IPS-20b (cell line): ENCODE measurements at regions not wholly inside any gene's neighbourhood (a gene's known extent, or its start where the extent isn't known, plus 50 kb on each side); places are given as distances from the start of the nearest gene placed in this dataset.

ENCODE experiments used
- H3K27ac ChIP-seq: one replicate; pipeline ENCODE4 v1.5.1; 2013; ENCODE audit warnings: low read length
- H3K27me3 ChIP-seq: 2 replicates; pipeline ENCODE4 v1.6.1; 2013; ENCODE audit warnings: mild to moderate bottlenecking, low read length, inconsistent platforms; ENCODE audit not compliant: insufficient read depth
- H3K36me3 ChIP-seq: 2 replicates; pipeline ENCODE4 v1.6.1; 2013; ENCODE audit warnings: low read depth, mild to moderate bottlenecking, inconsistent platforms, low read length, moderate library complexity; ENCODE audit not compliant: insufficient read depth
- H3K4me1 ChIP-seq: 2 replicates; pipeline ENCODE4 v1.6.1; 2013; ENCODE audit warnings: mild to moderate bottlenecking, control low read depth, inconsistent platforms, low read length, moderate library complexity; ENCODE audit not compliant: insufficient read depth
- H3K4me3 ChIP-seq: 2 replicates; pipeline ENCODE4 v1.5.1; 2013; ENCODE audit warnings: mild to moderate bottlenecking, low read length, inconsistent platforms
- H3K9ac ChIP-seq: 2 replicates; pipeline ENCODE4 v1.6.1; 2013; ENCODE audit warnings: low read depth, mild to moderate bottlenecking, inconsistent platforms, low read length, moderate library complexity
- H3K9me3 ChIP-seq: 2 replicates; pipeline ENCODE4 v1.6.1; 2013; ENCODE audit warnings: mild to moderate bottlenecking, low read depth, low read length, inconsistent platforms; ENCODE audit not compliant: insufficient read depth

DNA sequence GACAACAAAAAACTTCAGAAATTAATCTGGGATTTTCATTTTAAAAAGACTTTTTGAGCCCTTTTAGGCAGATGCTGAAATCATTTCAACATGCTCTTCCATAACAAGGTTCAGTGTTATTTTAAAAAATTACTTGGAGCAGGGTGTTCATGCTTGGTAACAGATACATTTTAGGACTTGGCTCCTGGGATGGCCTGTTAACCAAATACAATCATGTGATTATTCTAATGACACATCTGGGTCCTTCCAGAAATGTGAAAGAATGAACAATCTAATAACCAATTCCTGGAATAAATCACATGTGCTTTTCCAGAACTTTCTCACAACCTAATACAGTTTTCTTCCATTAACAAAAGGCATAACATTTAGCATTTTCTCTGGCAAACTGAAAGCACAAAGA lies 379.8 kb upstream of the RUNX1 start:
- peaks cover 4% of the 10 kb centered on the region; the same call in 1 of the 2 replicates for H3K27me3 ChIP-seq
- H3K36me3 ChIP-seq, result no peaks in the 10 kb centered on the region
- peaks cover 3% of the 10 kb centered on the region; the same call in 1 of the 2 replicates for H3K4me1 ChIP-seq
- H3K9ac ChIP-seq, result no peak overlapping the region
- no peak overlapping the region for H3K27ac ChIP-seq
- no peak overlapping the region; the same call in 1 of the 2 replicates for H3K4me3 ChIP-seq
- H3K9me3 ChIP-seq, result peaks cover 11% of the 10 kb centered on the region

DNA sequence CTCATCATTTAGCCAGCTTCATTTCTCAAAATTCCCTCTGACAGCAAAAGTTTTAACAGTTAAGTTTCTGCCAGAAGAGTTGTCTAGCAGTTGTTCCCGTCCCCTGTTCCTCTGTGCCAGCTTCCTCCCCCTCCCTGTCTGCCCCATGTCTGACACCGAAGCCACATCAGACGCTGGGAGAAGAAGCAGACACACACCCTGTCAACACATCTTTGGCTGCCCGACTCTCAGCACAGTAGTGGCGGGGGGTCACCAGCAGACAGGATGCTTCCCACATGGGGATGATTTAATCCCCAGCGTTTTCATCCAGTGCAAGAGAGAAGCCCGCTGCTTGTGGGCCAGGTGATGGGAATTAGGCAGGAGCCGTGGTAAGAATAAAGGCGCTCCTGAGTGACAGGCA lies 379.4 kb upstream of the RUNX1 start:
- Histone ChIP-seq H3K27ac (no peak overlapping the region), H3K36me3 (no peaks in the 10 kb centered on the region), H3K9me3 (peaks cover 11% of the 10 kb centered on the region), H3K9ac (no peak overlapping the region), H3K4me1 (peaks cover 3% of the 10 kb centered on the region; the same call in 1 of the 2 replicates), H3K27me3 (peaks cover 4% of the 10 kb centered on the region; the same call in 1 of the 2 replicates), H3K4me3 (peak overlapping the region; percentile 44; the same call in 1 of the 2 replicates)

DNA sequence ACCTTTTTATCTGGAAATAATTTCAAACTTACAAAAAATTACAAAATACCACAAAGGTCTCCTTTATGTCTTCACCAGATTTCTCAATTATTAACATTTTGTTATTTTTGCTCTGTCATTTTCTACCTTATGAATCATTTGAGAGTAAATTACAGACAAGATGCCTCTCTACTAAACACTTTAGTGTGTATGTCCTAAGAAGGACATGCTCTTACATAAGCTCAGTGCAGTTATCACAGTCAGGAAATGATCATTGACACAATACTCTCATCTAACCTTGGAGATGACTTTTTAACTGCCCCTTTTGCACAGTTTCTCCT lies 378.9 kb upstream of the RUNX1 start:
- no peaks in the 10 kb centered on the region for H3K36me3 ChIP-seq
- peaks cover 3% of the 10 kb centered on the region; the same call in 1 of the 2 replicates for H3K4me1 ChIP-seq
- H3K9me3 ChIP-seq, result peaks cover 11% of the 10 kb centered on the region; the same call in 1 of the 2 replicates
- H3K27me3 ChIP-seq, result peaks cover 4% of the 10 kb centered on the region; the same call in 1 of the 2 replicates
- no peak overlapping the region for H3K27ac ChIP-seq
- no peak overlapping the region for H3K9ac ChIP-seq
- H3K4me3 ChIP-seq, result no peak overlapping the region

DNA sequence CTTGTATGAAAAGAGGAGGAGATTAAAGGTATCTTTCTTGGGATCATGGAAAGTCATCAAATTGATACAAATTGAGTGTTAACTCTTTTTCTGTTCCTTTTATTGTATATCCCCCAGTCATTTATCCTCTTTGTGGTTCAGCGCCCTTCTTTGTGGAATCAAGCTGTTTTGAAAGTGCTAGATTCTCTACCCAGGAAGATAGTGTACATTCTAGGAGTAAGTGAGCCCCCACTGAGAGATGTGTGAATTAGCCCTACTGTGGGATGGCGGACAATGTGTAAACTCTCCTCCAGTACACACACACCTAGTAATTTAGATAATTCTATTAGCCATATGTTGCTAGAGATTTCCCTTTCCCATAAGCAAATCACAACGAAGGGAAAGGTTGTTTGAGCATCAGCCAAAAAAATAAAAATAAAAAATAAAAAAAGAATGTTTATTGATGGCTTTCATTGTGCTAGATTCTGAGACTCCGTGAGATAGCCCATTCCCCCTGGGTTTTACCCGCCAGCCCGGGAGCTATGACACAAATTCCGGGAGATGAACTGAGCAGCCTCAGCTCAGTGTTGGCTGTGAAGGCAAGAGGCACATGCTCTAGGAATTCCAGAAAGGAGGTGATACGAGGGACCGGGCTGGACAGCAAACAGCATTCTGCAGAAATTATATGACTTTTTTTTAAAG lies 378.4 kb upstream of the RUNX1 start:
- Histone ChIP-seq H3K4me3 (no peak overlapping the region), H3K36me3 (no peaks in the 10 kb centered on the region), H3K27ac (no peak overlapping the region), H3K9me3 (peaks cover 7% of the 10 kb centered on the region), H3K27me3 (peaks cover 4% of the 10 kb centered on the region; the same call in 1 of the 2 replicates), H3K9ac (no peak overlapping the region), H3K4me1 (peaks cover 3% of the 10 kb centered on the region; the same call in 1 of the 2 replicates)

DNA sequence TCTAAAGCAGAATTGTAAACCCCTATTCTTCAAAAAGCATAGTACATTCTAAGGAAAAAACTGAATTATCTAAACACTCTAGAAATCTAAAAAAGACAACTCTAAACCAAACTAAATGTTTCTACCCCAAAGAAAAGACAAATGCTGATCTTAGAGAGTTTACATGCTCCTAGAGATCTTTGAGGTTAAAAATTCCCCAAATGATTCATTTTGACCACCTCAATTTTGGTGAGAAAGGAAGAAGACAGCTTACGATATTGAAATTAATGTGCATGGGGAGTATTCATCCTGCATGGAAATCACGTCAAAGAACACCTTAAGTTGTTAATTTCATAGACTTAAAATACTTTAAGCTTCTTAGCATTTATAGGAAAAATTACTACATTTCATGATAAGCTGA lies 377.8 kb upstream of the RUNX1 start:
- peaks cover 3% of the 10 kb centered on the region; the same call in 1 of the 2 replicates for H3K4me1 ChIP-seq
- H3K9ac ChIP-seq, result no peak overlapping the region
- no peak overlapping the region for H3K27ac ChIP-seq
- H3K27me3 ChIP-seq, result peaks cover 4% of the 10 kb centered on the region; the same call in 1 of the 2 replicates
- no peak overlapping the region for H3K4me3 ChIP-seq
- H3K9me3 ChIP-seq, result peaks cover 7% of the 10 kb centered on the region
- no peaks in the 10 kb centered on the region for H3K36me3 ChIP-seq

DNA sequence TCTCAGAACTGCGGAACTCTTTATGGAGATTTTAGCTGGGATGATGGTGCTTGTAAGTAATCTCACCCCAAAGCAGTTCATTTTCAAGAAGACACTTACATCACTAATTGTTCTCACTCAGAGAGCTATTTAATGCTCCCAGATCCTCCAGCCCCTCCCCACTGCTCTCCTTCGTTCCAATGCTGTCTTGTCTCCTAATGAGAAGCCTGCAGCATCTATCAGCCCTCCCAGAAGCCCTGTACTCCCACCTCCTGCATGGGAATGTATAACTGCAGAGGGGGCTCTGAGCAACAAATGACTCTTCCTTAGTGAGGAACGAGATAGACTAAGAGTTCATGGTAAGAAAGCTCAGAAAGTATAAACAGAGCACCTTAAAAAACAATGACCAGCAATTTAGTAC lies 377.4 kb upstream of the RUNX1 start:
- Histone ChIP-seq H3K9ac (no peak overlapping the region), H3K4me3 (no peak overlapping the region), H3K27ac (no peak overlapping the region), H3K27me3 (peaks cover 4% of the 10 kb centered on the region; the same call in 1 of the 2 replicates), H3K4me1 (peaks cover 3% of the 10 kb centered on the region; the same call in 1 of the 2 replicates), H3K36me3 (no peaks in the 10 kb centered on the region), H3K9me3 (peaks cover 10% of the 10 kb centered on the region)

DNA sequence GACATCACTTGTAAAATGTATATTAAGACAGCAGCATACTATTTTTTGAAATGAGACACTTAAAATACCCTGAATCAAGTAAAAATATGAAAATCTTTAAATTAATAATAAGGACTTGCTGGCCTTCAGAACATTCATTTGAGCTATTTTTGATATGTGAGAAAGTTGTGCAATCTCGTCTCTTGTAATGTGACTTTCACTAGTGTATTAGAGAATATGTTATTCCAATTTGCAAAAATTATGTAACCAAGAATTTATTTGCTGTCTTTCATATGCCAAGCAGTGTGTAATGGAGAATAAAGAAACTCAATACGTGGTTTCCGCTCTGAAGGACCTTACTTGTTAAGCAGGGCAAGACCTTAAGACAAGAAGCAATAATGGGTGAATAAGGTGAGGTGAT lies 375.0 kb upstream of the RUNX1 start:
- Histone ChIP-seq H3K36me3 (no peaks in the 10 kb centered on the region), H3K27me3 (peaks cover 4% of the 10 kb centered on the region; the same call in 1 of the 2 replicates), H3K9me3 (peaks cover 10% of the 10 kb centered on the region), H3K4me3 (no peak overlapping the region), H3K4me1 (peaks cover 3% of the 10 kb centered on the region; the same call in 1 of the 2 replicates), H3K9ac (no peak overlapping the region), H3K27ac (no peak overlapping the region)

DNA sequence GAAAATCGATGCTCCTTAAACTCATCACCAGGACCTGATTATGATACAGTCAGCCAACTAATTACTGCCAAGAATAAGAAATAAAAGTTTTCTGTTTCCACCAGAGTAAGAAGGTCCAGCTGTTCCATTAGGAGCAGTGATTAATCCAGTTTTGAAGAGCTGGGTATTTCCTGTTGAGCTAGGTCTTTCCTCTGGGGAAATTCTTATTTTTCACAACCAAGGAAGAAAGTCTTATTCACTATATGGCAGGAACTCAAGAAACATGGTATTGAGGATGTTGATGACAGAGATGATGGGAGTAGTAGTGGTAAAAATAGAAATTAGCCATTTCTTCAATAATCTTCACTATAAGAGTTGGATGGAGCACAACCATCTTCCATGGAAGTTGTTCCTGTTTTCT lies 374.6 kb upstream of the RUNX1 start:
- H3K9ac ChIP-seq, result no peak overlapping the region
- no peak overlapping the region for H3K27ac ChIP-seq
- H3K9me3 ChIP-seq, result peaks cover 10% of the 10 kb centered on the region
- H3K36me3 ChIP-seq, result no peaks in the 10 kb centered on the region
- H3K4me3 ChIP-seq, result no peak overlapping the region
- peaks cover 3% of the 10 kb centered on the region; the same call in 1 of the 2 replicates for H3K4me1 ChIP-seq
- peaks cover 4% of the 10 kb centered on the region; the same call in 1 of the 2 replicates for H3K27me3 ChIP-seq

DNA sequence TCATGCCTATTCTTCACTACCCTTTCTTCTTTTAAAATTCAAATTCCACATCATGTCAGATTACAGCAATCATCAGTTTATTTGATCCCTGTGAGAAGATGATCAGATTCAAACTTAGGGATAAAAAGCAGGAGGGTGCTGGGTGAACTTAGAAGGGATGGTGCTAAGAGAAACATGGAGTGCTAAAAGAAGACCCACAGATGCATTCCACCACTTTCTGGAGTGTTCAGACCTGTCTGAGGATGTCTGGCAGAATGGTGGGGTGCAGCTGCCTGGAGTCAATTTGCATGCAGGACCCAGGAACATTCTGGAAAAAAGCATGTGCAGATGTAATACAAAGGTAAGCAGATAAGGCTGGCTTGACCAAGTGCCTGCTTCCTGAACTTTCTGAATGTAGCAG lies 372.9 kb upstream of the RUNX1 start:
- Histone ChIP-seq H3K9ac (no peak overlapping the region), H3K27ac (no peak overlapping the region), H3K9me3 (peaks cover 10% of the 10 kb centered on the region), H3K4me3 (no peak overlapping the region), H3K36me3 (no peaks in the 10 kb centered on the region), H3K27me3 (no peaks in the 10 kb centered on the region), H3K4me1 (no peaks in the 10 kb centered on the region; the same call in 1 of the 2 replicates)

DNA sequence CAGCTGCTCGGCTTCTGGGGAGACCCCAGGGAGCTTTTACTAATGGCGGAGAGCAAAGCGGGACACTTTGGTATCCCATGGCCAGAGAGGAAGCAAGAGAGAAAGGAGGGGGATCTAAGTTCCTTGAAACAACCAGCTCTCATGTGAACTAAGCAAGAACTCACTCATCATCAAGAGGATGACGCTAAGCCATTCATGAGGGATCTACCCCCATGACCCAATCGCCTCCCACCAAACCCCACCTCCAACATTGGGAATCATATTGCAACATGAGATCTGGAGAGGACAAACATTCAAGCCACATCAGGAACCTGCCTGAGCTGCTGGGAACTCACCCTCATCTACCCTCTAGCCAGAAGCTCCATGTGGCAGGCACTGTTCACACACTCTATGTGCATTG lies 372.1 kb upstream of the RUNX1 start:
- no peak overlapping the region for H3K4me3 ChIP-seq
- H3K36me3 ChIP-seq, result no peaks in the 10 kb centered on the region
- H3K9ac ChIP-seq, result no peak overlapping the region
- H3K9me3 ChIP-seq, result peaks cover 10% of the 10 kb centered on the region
- no peak overlapping the region for H3K27ac ChIP-seq
- no peaks in the 10 kb centered on the region for H3K27me3 ChIP-seq
- H3K4me1 ChIP-seq, result no peaks in the 10 kb centered on the region; the same call in 1 of the 2 replicates

DNA sequence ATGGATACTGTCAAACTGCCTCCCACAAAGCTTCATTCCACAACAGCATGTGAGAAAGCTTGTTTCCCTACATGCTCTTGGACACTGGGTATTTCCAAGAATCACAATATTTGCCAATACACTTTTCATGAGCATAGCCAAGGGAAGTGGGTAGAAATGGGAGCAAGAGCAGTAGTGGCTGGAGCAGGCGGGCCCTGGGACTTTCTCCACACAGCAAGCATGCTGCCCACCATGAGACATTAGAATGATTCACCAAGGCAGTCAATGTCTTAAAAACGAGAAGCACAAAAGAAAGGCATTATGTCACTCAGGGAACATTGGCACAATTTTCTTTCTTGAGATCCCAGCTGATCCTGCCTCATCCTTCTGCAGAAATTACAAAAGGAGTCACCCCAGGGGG lies 371.6 kb upstream of the RUNX1 start:
- Histone ChIP-seq H3K27me3 (no peaks in the 10 kb centered on the region), H3K4me3 (no peak overlapping the region), H3K36me3 (no peaks in the 10 kb centered on the region), H3K9me3 (peaks cover 10% of the 10 kb centered on the region), H3K27ac (no peak overlapping the region), H3K9ac (no peak overlapping the region), H3K4me1 (no peaks in the 10 kb centered on the region)

DNA sequence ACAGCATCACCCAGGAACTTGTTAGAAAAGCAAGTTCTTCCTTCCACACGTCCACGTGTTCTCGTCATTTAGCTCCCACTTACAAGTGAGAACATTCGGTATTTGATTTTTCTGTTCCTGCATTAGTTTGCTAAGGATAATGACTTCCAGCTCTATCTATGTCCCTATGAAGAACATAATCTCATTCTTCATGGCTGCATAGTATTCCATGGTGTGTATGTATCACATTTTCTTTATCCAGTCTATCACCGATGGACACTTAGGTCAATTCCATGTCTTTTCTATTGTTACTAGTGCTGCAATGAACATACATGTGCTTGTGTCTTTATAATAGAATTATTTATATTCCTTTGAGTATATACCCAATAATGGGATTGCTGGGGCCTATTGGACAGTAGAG lies 368.7 kb upstream of the RUNX1 start:
- no peak overlapping the region for H3K27ac ChIP-seq
- no peak overlapping the region for H3K4me3 ChIP-seq
- H3K36me3 ChIP-seq, result no peaks in the 10 kb centered on the region

More for the DNA sequence above, 368.7 kb upstream of the RUNX1 start:
- Histone ChIP-seq H3K9ac (no peak overlapping the region), H3K4me1 (peaks cover 11% of the 10 kb centered on the region; the same call in 1 of the 2 replicates), H3K27me3 (no peaks in the 10 kb centered on the region), H3K9me3 (peaks cover 10% of the 10 kb centered on the region)
